ENCODE measurements at regions not wholly inside any gene's neighbourhood (a gene's known extent, or its start where the extent isn't known, plus 50 kb on each side); places are given as distances from the start of the nearest gene placed in this dataset.

- 100% methylated on average over 1 of the region's 4 CpGs for WGBS (ENCODE audit: insufficient coverage)
- intact Hi-C loops (cut with micrococcal nuclease), result no loop called here
- no peak overlapping the region for H3K4me3 ChIP-seq (replicated peaks in 1 of 3; ENCODE audit: low read depth in 2 of 3, low read length in 3 of 3)
- no peak for TF ChIP-seq CTCF (IDR thresholded peaks at IDR 0.05)
- no peaks in the 10 kb centered on the region for H3K36me3 ChIP-seq (replicated peaks in 1 of 2; ENCODE audit: control insufficient read depth in 1 of 2, insufficient read depth in 2 of 2, low read length in 2 of 2)
- H3K9me3 ChIP-seq (replicated peaks in 1 of 2; ENCODE audit: control insufficient read depth in 1 of 2, insufficient read depth in 1 of 2, low read length in 2 of 2), result no peaks in the 10 kb centered on the region
- H3K27me3 ChIP-seq (ENCODE audit: control insufficient read depth in 2 of 2, insufficient read depth in 2 of 2, low read length in 2 of 2), result no peaks in the 10 kb centered on the region
- no peak overlapping the region for H2AFZ ChIP-seq (ENCODE audit: insufficient read depth, low read depth, low read length, poor library complexity, severe bottlenecking)
- Mint-ChIP-seq H3K4me3 (no peak overlapping the region), H3K9me3 (no peaks in the 10 kb centered on the region), H3K27me3 (ENCODE audit: low read depth in 3 of 3) (peaks cover 0 to 5% (median 1%) of the 10 kb centered on the region in 3 donors), H3K4me1 (no peaks in the 10 kb centered on the region), H3K36me3 (no peaks in the 10 kb centered on the region), H3K27ac (no peak overlapping the region)
- H3K9ac ChIP-seq (ENCODE audit: insufficient read depth, low read length, poor library complexity, severe bottlenecking), result no peak overlapping the region
- H4K20me1 ChIP-seq (ENCODE audit: insufficient read depth, low read length), result no peaks in the 10 kb centered on the region
- no peaks in the 10 kb centered on the region for H3K4me1 ChIP-seq (ENCODE audit: control insufficient read depth in 1 of 2, insufficient read depth in 2 of 2, low read length in 2 of 2)
- H3K27ac ChIP-seq (ENCODE audit: low read depth in 1 of 2, low read length in 2 of 2), result no peak overlapping the region
- H3K79me2 ChIP-seq (ENCODE audit: insufficient read depth, low read length), result no peaks in the 10 kb centered on the region
- H3K4me2 ChIP-seq (replicated peaks; ENCODE audit: extremely low read depth, low read length, poor library complexity, severe bottlenecking), result no peak overlapping the region
- no peak for DNase-seq
Measured at GRCh38 chr18:77708826-77709506, 459.3 kb downstream of the GALR1 start.

GRCh38 chr18:77711096-77711495, 461.4 kb downstream of the GALR1 start:
- H3K27me3 Mint-ChIP-seq (ENCODE audit: low read depth in 3 of 3), result peaks cover 0 to 5% (median 1%) of the 10 kb centered on the region in 3 donors
- WGBS (ENCODE audit: insufficient coverage), result no CpG with 5 or more reads among the region's 3 CpGs
- DNase-seq, result no peak

More at GRCh38 chr18:77711096-77711495, 461.4 kb downstream of the GALR1 start:
- intact Hi-C loops (cut with micrococcal nuclease), result no loop called here
- Histone ChIP-seq H3K4me2 (replicated peaks; ENCODE audit: extremely low read depth, low read length, poor library complexity, severe bottlenecking) (no peak overlapping the region), H2AFZ (ENCODE audit: insufficient read depth, low read depth, low read length, poor library complexity, severe bottlenecking) (no peak overlapping the region), H3K9me3 (replicated peaks in 1 of 2; ENCODE audit: control insufficient read depth in 1 of 2, insufficient read depth in 1 of 2, low read length in 2 of 2) (no peaks in the 10 kb centered on the region), H4K20me1 (ENCODE audit: insufficient read depth, low read length) (no peaks in the 10 kb centered on the region), H3K27ac (ENCODE audit: low read depth in 1 of 2, low read length in 2 of 2) (no peak overlapping the region), H3K4me3 (replicated peaks in 1 of 3; ENCODE audit: low read depth in 2 of 3, low read length in 3 of 3) (no peak overlapping the region), H3K4me1 (ENCODE audit: control insufficient read depth in 1 of 2, insufficient read depth in 2 of 2, low read length in 2 of 2) (no peaks in the 10 kb centered on the region), H3K27me3 (ENCODE audit: control insufficient read depth in 2 of 2, insufficient read depth in 2 of 2, low read length in 2 of 2) (no peaks in the 10 kb centered on the region), H3K36me3 (replicated peaks in 1 of 2; ENCODE audit: control insufficient read depth in 1 of 2, insufficient read depth in 2 of 2, low read length in 2 of 2) (no peaks in the 10 kb centered on the region), H3K79me2 (ENCODE audit: insufficient read depth, low read length) (no peaks in the 10 kb centered on the region), H3K9ac (ENCODE audit: insufficient read depth, low read length, poor library complexity, severe bottlenecking) (no peak overlapping the region)
- Mint-ChIP-seq H3K27ac (no peak overlapping the region), H3K9me3 (no peaks in the 10 kb centered on the region), H3K4me3 (no peak overlapping the region), H3K36me3 (no peaks in the 10 kb centered on the region), H3K4me1 (no peaks in the 10 kb centered on the region)
- TF ChIP-seq CTCF (IDR thresholded peaks at IDR 0.05), result peak; percentile 30
